Mesendoderm (in vitro differentiated cells): ENCODE measurements at regions not wholly inside any gene's neighbourhood (a gene's known extent, or its start where the extent isn't known, plus 50 kb on each side); places are given as distances from the start of the nearest gene placed in this dataset.

Experiments
- DNase-seq: peaks from one replicate; pipeline ENCODE4 v3.0.0; 2013
- H2AK5ac ChIP-seq: 2 replicates; pipeline ENCODE4 v1.6.1; 2013; ENCODE audit warnings: low read length, inconsistent platforms
- H2BK120ac ChIP-seq: 2 replicates; pipeline ENCODE4 v1.6.1; 2013; ENCODE audit warnings: low read depth, mild to moderate bottlenecking, low read length, moderate library complexity, mixed read lengths
- H2BK15ac ChIP-seq: replicated peaks from 2 replicates; pipeline ENCODE4 v1.6.1; 2013; ENCODE audit warnings: low read depth, mild to moderate bottlenecking, moderate library complexity
- H2BK5ac ChIP-seq: 2 replicates; pipeline ENCODE4 v1.6.1; 2013; ENCODE audit warnings: low read length, inconsistent platforms
- H3K18ac ChIP-seq: 2 replicates; pipeline ENCODE4 v1.6.1; 2013; ENCODE audit warnings: mild to moderate bottlenecking, low read length, mixed read lengths
- H3K23ac ChIP-seq: one replicate; pipeline ENCODE4 v1.6.1; 2013; ENCODE audit warnings: low read length
- H3K27ac ChIP-seq: 2 replicates; pipeline ENCODE4 v1.5.1; 2013; ENCODE audit warnings: low read depth, mild to moderate bottlenecking, inconsistent platforms, low read length, moderate library complexity
- H3K27me3 ChIP-seq: 2 replicates; pipeline ENCODE4 v1.6.1; 2013; ENCODE audit warnings: low read length, control low read depth, mild to moderate bottlenecking, inconsistent platforms; ENCODE audit not compliant: insufficient read depth, poor library complexity
- H3K36me3 ChIP-seq: 2 replicates; pipeline ENCODE4 v1.6.1; 2013; ENCODE audit warnings: low read length, inconsistent platforms; ENCODE audit not compliant: control insufficient read depth, insufficient read depth
- H3K4ac ChIP-seq: one replicate; pipeline ENCODE4 v1.6.1; 2013; ENCODE audit warnings: low read depth, mild to moderate bottlenecking, low read length, moderate library complexity
- H3K4me1 ChIP-seq: 2 replicates; pipeline ENCODE4 v1.6.1; 2013; ENCODE audit warnings: low read depth, low read length, inconsistent platforms; ENCODE audit not compliant: control insufficient read depth
- H3K4me2 ChIP-seq: 2 replicates; pipeline ENCODE4 v1.6.1; 2013; ENCODE audit warnings: low read length
- H3K4me3 ChIP-seq: 2 replicates; pipeline ENCODE4 v1.5.1; 2013; ENCODE audit warnings: mild to moderate bottlenecking, low read length
- H3K56ac ChIP-seq: one replicate; pipeline ENCODE4 v1.6.1; 2013; ENCODE audit warnings: low read length
- H3K79me1 ChIP-seq: 2 replicates; pipeline ENCODE4 v1.6.1; 2013; ENCODE audit warnings: low read length, inconsistent platforms
- H3K79me2 ChIP-seq: 2 replicates; pipeline ENCODE4 v1.6.1; 2013; ENCODE audit warnings: mild to moderate bottlenecking, low read length; ENCODE audit not compliant: control insufficient read depth, insufficient read depth
- H3K9ac ChIP-seq: 2 replicates; pipeline ENCODE4 v1.6.1; 2013; ENCODE audit warnings: low read length, inconsistent platforms
- H4K5ac ChIP-seq: one replicate; pipeline ENCODE4 v1.6.1; 2013; ENCODE audit warnings: low read length
- H4K8ac ChIP-seq: one replicate; pipeline ENCODE4 v1.6.1; 2013; ENCODE audit warnings: low read depth, mild to moderate bottlenecking, control low read depth, low read length, moderate library complexity
- WGBS: extraction: QIAGEN DNeasy Blood & Tissue Kit; methylation state at CpG from one replicate; pipeline ENCODE4 v1.1.7; 2013; ENCODE audit warnings: low lambda C conversion rate, missing lambda C conversion rate; ENCODE audit not compliant: insufficient coverage; ENCODE audit errors: extremely low coverage; 5-methylcytosine and 5-hydroxymethylcytosine counted together

DNA sequence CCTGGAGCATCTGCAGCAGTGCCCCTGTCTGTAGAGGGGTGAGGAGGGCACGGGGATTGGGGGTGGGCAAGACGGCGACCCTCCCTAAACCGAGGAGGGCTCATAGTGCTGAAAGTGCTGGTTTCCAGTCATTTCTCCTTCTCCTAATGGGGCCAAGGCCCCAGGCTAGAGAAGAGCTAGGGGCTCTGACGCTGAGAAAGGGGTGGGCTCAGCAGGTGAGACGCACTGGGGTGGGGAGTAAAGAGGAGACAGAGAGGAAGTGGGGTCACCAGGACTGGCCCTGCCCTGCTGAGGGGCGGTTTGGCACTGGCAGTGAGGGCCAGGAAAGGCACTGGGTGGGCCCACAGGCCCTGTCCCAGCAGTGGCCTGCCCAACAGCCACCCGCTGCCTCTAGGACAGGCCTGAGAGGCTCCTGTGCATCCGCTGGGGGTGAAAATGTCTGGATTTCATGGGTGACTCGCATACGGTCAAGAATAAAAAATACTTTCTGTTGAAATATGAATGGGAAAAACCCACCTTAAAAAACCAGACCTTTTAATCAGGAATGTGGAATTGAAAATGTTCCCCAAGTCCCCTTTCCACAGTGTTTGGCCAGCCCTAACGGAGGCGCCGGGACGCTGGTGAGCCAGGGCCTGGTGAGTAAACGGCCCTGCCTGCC lies 122.4 kb upstream of the SMURF2 start:
- H3K23ac ChIP-seq: no peak overlapping the region
- no peak overlapping the region for H2BK15ac ChIP-seq
- no peak overlapping the region for H3K18ac ChIP-seq
- no peaks in the 10 kb centered on the region for H3K4me1 ChIP-seq
- no peak overlapping the region for H4K5ac ChIP-seq
- H3K9ac ChIP-seq: no peak overlapping the region
- no peak overlapping the region for H2BK5ac ChIP-seq
- DNase-seq: no peak
- H3K36me3 ChIP-seq: no peaks in the 10 kb centered on the region
- H3K4me2 ChIP-seq: no peak overlapping the region
- H2BK120ac ChIP-seq: no peak overlapping the region
- H3K56ac ChIP-seq: no peak overlapping the region
- H3K27me3 ChIP-seq: peaks cover under 1% of the 10 kb centered on the region
- no peaks in the 10 kb centered on the region for H3K79me1 ChIP-seq
- H4K8ac ChIP-seq: no peak overlapping the region
- no peak overlapping the region for H2AK5ac ChIP-seq
- no peaks in the 10 kb centered on the region for H3K79me2 ChIP-seq
- H3K4ac ChIP-seq: no peak overlapping the region
- no CpG with 5 or more reads among the region's 16 CpGs for WGBS
- no peak overlapping the region for H3K4me3 ChIP-seq
- H3K27ac ChIP-seq: no peak overlapping the region

DNA sequence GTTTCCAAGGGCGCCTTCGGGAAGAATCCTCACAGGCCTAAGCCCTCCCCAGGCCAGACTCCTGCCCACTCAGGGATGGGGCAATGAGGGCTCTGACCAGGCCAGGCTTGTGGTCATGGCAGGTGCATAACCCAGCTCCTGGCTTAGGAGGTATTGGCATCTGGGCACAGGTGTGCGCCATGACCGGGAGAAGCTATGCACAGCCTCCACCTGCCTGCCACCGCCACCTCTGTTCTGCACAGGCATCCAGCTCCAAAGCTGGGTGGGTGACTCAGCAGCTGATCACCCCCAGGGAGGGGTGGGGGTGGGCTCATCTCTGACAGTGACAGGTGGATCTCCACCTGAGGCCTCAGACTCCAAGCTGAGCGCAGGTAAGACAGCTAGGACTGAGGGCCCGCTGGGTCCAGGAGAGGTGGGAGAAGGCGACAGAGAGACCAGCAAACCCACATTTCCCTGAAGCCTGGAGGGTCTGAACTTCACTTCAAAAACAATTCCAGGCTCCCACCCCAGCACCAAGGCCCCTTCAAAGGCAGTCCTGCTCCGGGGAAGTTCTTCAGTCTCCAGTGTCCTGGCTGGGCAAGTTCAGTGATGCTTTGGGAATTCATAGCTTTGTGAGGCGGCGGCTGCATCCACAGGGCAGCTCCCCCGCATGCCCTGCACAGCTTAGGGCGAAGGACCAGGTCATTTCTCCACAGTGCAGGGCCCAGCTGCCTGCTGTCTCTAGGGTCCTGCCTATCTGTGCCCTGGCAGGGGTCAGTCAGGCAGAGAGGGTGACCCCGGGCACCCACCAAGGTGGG lies 121.6 kb upstream of the SMURF2 start:
- no peak for DNase-seq
- Histone ChIP-seq H3K9ac (no peak overlapping the region), H2BK120ac (no peak overlapping the region), H3K18ac (no peak overlapping the region), H3K27me3 (peaks cover 8% of the 10 kb centered on the region), H4K5ac (no peak overlapping the region), H3K56ac (no peak overlapping the region), H3K23ac (no peak overlapping the region), H4K8ac (no peak overlapping the region), H3K79me2 (no peaks in the 10 kb centered on the region), H2BK15ac (no peak overlapping the region), H3K4me2 (no peak overlapping the region), H2AK5ac (no peak overlapping the region), H3K4ac (no peak overlapping the region), H3K4me1 (no peaks in the 10 kb centered on the region), H3K27ac (no peak overlapping the region), H3K4me3 (no peak overlapping the region), H2BK5ac (no peak overlapping the region), H3K36me3 (no peaks in the 10 kb centered on the region), H3K79me1 (no peaks in the 10 kb centered on the region)
- WGBS: no CpG with 5 or more reads among the region's 14 CpGs

DNA sequence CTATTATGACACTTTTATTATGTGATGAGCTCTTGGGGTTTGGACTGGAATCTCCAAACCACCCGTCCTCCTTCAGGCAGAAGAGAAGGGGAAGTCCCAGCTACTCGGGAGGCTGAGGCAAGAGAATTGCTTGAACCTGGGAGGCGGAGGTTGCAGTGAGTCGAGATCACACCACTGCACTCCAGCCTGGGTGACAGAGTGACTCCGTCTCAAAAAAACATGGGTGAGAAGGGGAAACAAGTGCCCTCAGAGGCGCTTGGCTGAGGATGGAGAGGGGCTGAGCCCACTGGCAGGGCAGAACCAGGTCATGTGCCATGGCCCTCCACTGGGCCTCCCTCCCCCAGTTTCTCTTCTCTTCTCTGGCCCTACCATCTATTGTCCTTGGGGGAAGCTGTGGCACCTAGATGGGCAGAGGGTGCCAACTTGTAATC lies 120.9 kb upstream of the SMURF2 start:
- Histone ChIP-seq H3K4me2 (no peak overlapping the region), H2BK15ac (no peak overlapping the region), H2BK120ac (no peak overlapping the region), H4K8ac (no peak overlapping the region), H3K9ac (no peak overlapping the region), H3K4ac (no peak overlapping the region), H4K5ac (no peak overlapping the region), H2AK5ac (no peak overlapping the region), H3K27ac (no peak overlapping the region), H3K27me3 (peaks cover 13% of the 10 kb centered on the region), H3K56ac (no peak overlapping the region), H3K79me1 (no peaks in the 10 kb centered on the region), H3K18ac (no peak overlapping the region), H3K36me3 (no peaks in the 10 kb centered on the region), H3K79me2 (no peaks in the 10 kb centered on the region), H3K4me3 (no peak overlapping the region), H3K4me1 (no peaks in the 10 kb centered on the region), H3K23ac (no peak overlapping the region), H2BK5ac (no peak overlapping the region)
- DNase-seq: no peak
- no CpG with 5 or more reads among the region's 6 CpGs for WGBS

GRCh38 chr17:64781810-64782555 lies 119.9 kb upstream of the SMURF2 start:
- Histone ChIP-seq H2BK15ac (no peak overlapping the region), H3K4ac (no peak overlapping the region), H4K5ac (no peak overlapping the region), H3K4me2 (no peak overlapping the region), H3K56ac (peak overlapping the region; percentile 73), H3K23ac (no peak overlapping the region), H3K79me1 (no peaks in the 10 kb centered on the region), H4K8ac (no peak overlapping the region), H3K36me3 (no peaks in the 10 kb centered on the region), H2AK5ac (no peak overlapping the region), H3K18ac (no peak overlapping the region), H2BK5ac (no peak overlapping the region), H3K4me1 (no peaks in the 10 kb centered on the region), H3K9ac (peak overlapping the region; percentile 37), H3K27ac (no peak overlapping the region), H3K27me3 (peaks cover 20% of the 10 kb centered on the region), H2BK120ac (no peak overlapping the region), H3K79me2 (no peaks in the 10 kb centered on the region), H3K4me3 (no peak overlapping the region)
- no CpG with 5 or more reads among the region's 17 CpGs for WGBS
- DNase-seq: no peak

DNA sequence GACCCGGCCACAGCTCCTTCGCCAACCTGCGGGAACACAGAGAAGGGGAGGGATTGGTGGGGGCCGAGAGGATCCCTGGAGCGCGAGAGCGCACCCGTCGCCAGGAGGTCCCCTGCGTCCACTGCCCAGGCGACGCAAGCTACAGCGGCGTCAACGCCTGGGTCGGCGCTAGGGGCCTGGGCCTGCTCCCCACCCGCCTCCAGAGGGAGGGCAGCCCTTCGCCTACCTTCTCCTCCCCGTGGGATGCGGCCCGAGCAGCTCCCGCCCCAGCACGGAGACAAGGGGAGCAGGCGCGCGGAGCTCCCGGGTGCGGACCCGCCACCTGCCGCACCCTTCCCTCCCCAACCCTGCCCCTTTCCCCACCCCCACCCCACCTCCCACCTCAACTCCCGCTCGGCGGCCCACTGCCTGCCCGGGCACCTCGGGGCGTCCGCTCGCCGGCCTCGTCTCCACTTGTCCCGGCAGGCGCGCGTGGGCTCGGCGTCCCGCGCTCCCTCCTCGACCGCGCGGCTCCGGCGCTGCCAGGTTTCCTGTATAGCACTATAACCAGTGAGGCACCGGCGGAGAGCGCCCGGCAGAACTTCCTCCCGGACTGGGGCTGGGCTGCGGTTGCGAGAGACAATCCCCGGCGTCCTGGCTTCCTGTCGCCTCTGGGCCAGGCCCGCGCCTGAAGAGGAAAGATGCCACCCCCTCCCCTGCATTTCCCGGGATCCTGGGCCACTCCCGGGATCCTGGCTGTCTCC lies 119.1 kb upstream of the SMURF2 start:
- WGBS: no CpG with 5 or more reads among the region's 69 CpGs
- peak; percentile 49 for DNase-seq

More for the DNA sequence above, 119.1 kb upstream of the SMURF2 start:
- Histone ChIP-seq H3K4me3 (peak overlapping the region; percentile 36), H3K4me1 (no peaks in the 10 kb centered on the region), H2AK5ac (no peak overlapping the region), H2BK5ac (no peak overlapping the region), H3K36me3 (no peaks in the 10 kb centered on the region), H3K27ac (no peak overlapping the region), H3K23ac (no peak overlapping the region), H2BK15ac (no peak overlapping the region), H3K9ac (peak overlapping the region; percentile 74), H3K79me1 (no peaks in the 10 kb centered on the region), H3K4ac (no peak overlapping the region), H2BK120ac (no peak overlapping the region), H4K8ac (no peak overlapping the region), H3K4me2 (peak overlapping the region; percentile 87), H4K5ac (no peak overlapping the region), H3K27me3 (peaks cover 20% of the 10 kb centered on the region), H3K18ac (peak overlapping the region; percentile 57), H3K56ac (peak overlapping the region; percentile 84), H3K79me2 (no peaks in the 10 kb centered on the region)
